Caco-2 (cell line): ENCODE measurements at regions not wholly inside any gene's neighbourhood (a gene's known extent, or its start where the extent isn't known, plus 50 kb on each side); places are given as distances from the start of the nearest gene placed in this dataset.

Source experiments
- BruUV-seq: library from RNA; stranded (reverse); fragments of 400-500 nt; replicated peaks from 2 replicates; lab custom pipeline; 2021; lab: Mats Ljungman, UMichigan
- CTCF ChIA-PET: fragments of 300-600 bp; sonication (Branson Sonifier 250); formaldehyde crosslinking; loops from one replicate; lab custom pipeline; 2022; ENCODE audit warnings: antibody characterized with exemption; lab: Charles Lee
- POLR2A ChIA-PET: fragments of 300-600 bp; sonication (Branson Sonifier 250); formaldehyde crosslinking; loops from one replicate; lab custom pipeline; 2022; ENCODE audit warnings: antibody characterized with exemption; lab: Charles Lee
- DNase-seq, 2 experiments: peaks; one replicate each; pipeline versions ENCODE4 v3.0.0 to v3.0.0-alpha.2; 2020 to 2022
- H3K27me3 ChIP-seq: replicated peaks from 2 replicates; pipeline ENCODE4 v1.6.0; 2011; ENCODE audit warnings: low read length; ENCODE audit not compliant: control insufficient read depth, insufficient read depth
- H3K36me3 ChIP-seq: 2 replicates; pipeline ENCODE4 v1.5.1; 2011; ENCODE audit warnings: low read length; ENCODE audit not compliant: control insufficient read depth, insufficient read depth
- H3K4me1 ChIP-seq: fragments of 250-450 bp; sonication (Bioruptor Pico); 2 replicates; pipeline ENCODE4 v1.5.1; 2020; ENCODE audit warnings: mild to moderate bottlenecking
- H3K4me3 ChIP-seq: 2 replicates; pipeline ENCODE4 v1.5.1; 2011; ENCODE audit warnings: low read depth, mild to moderate bottlenecking, control low read depth, low read length
- H3K9me3 ChIP-seq: fragments of 250-450 bp; sonication (Bioruptor Pico); 2 replicates; pipeline ENCODE4 v1.5.1; 2020; ENCODE audit warnings: mild to moderate bottlenecking, moderate library complexity
- H3K27ac Mint-ChIP-seq: one replicate; pipeline ENCODE4 v1.8.0; 2022; ENCODE audit warnings: mixed read lengths; ENCODE audit not compliant: unreplicated experiment
- H3K27me3 Mint-ChIP-seq: one replicate; pipeline ENCODE4 v1.8.0; 2022; ENCODE audit warnings: mixed read lengths; ENCODE audit not compliant: insufficient read depth, unreplicated experiment
- H3K36me3 Mint-ChIP-seq: one replicate; pipeline ENCODE4 v1.8.0; 2022; ENCODE audit warnings: mild to moderate bottlenecking, mixed read lengths; ENCODE audit not compliant: insufficient read depth, unreplicated experiment
- H3K4me1 Mint-ChIP-seq: one replicate; pipeline ENCODE4 v1.8.0; 2022; ENCODE audit warnings: low read depth, mixed read lengths; ENCODE audit not compliant: unreplicated experiment
- H3K4me3 Mint-ChIP-seq: one replicate; pipeline ENCODE4 v1.8.0; 2022; ENCODE audit warnings: mild to moderate bottlenecking, moderate library complexity, mixed read lengths; ENCODE audit not compliant: unreplicated experiment
- H3K9me3 Mint-ChIP-seq: one replicate; pipeline ENCODE4 v1.8.0; 2022; ENCODE audit warnings: mixed read lengths; ENCODE audit not compliant: unreplicated experiment
- CTCF ChIP-seq, 2 experiments: fragments of 200-600 bp in 1 of 2; IDR thresholded peaks; 1 replicate in 1 of 2; 2 replicates in 1 of 2; pipeline versions ENCODE4 v1.5.1 to v1.8.0; 2011 to 2022; ENCODE audit warnings: antibody characterized with exemption in 1 of 2, control low read depth in 1 of 2, inconsistent platforms in 1 of 2, low read depth in 1 of 2, low read length in 1 of 2, mild to moderate bottlenecking in 1 of 2, moderate library complexity in 1 of 2; ENCODE audit not compliant: insufficient read depth in 1 of 2, severe bottlenecking in 1 of 2, unreplicated experiment in 1 of 2
- intact Hi-C: fragments of 100-400 bp; cut with micrococcal nuclease; formaldehyde crosslinking; loops from one replicate; pipeline ENCODE4 v1.10.0; 2022; ENCODE audit not compliant: unreplicated experiment

- Histone ChIP-seq H3K4me3 (no peak overlapping the region), H3K9me3 (no peaks in the 10 kb centered on the region), H3K4me1 (no peaks in the 10 kb centered on the region), H3K27me3 (no peaks in the 10 kb centered on the region), H3K36me3 (no peaks in the 10 kb centered on the region)
- no peak for DNase-seq
- no peak overlapping the region for H3K27ac Mint-ChIP-seq
- H3K27me3 Mint-ChIP-seq = peaks cover 11% of the 10 kb centered on the region
- BruUV-seq = no TSS peak
- no peak overlapping the region for H3K4me3 Mint-ChIP-seq
- H3K36me3 Mint-ChIP-seq = no peaks in the 10 kb centered on the region
- ChIA-PET CTCF (no interaction called here), POLR2A (no interaction called here)
- TF ChIP-seq CTCF (IDR thresholded peaks at IDR 0.05; ENCODE audit: insufficient read depth in 1 of 2, low read depth in 1 of 2, low read length in 1 of 2, severe bottlenecking in 1 of 2, unreplicated experiment in 1 of 2) = no peak
- intact Hi-C loops = no loop called here
- no peaks in the 10 kb centered on the region for H3K4me1 Mint-ChIP-seq
- no peaks in the 10 kb centered on the region for H3K9me3 Mint-ChIP-seq
These were observed 89.6 kb upstream of the PCDH8 start for GRCh38 chr13:52938065-52938464.

- CTCF ChIA-PET = no interaction called here
- no peaks in the 10 kb centered on the region for H3K9me3 ChIP-seq
- H3K36me3 ChIP-seq = no peaks in the 10 kb centered on the region
- no peak for TF ChIP-seq CTCF (IDR thresholded peaks at IDR 0.05; ENCODE audit: insufficient read depth in 1 of 2, low read depth in 1 of 2, low read length in 1 of 2, severe bottlenecking in 1 of 2, unreplicated experiment in 1 of 2)
- Mint-ChIP-seq H3K4me3 (no peak overlapping the region), H3K27ac (no peak overlapping the region), H3K27me3 (peaks cover 11% of the 10 kb centered on the region), H3K9me3 (no peaks in the 10 kb centered on the region), H3K36me3 (no peaks in the 10 kb centered on the region), H3K4me1 (no peaks in the 10 kb centered on the region)
- intact Hi-C loops = no loop called here
- H3K27me3 ChIP-seq = no peaks in the 10 kb centered on the region
- H3K4me3 ChIP-seq = no peak overlapping the region
- no peak for DNase-seq
- no TSS peak for BruUV-seq
- POLR2A ChIA-PET = no interaction called here
- no peaks in the 10 kb centered on the region for H3K4me1 ChIP-seq
These were observed 88.4 kb upstream of the PCDH8 start for GRCh38 chr13:52936806-52937205.

GRCh38 chr13:52934258-52934657 is 85.8 kb upstream of the PCDH8 start:
- Mint-ChIP-seq H3K27ac (no peak overlapping the region), H3K36me3 (no peaks in the 10 kb centered on the region), H3K9me3 (no peaks in the 10 kb centered on the region), H3K4me3 (no peak overlapping the region), H3K4me1 (no peaks in the 10 kb centered on the region), H3K27me3 (peaks cover 11% of the 10 kb centered on the region)
- Histone ChIP-seq H3K36me3 (no peaks in the 10 kb centered on the region), H3K4me3 (no peak overlapping the region), H3K27me3 (no peaks in the 10 kb centered on the region; the same call in 1 of the 2 replicates), H3K9me3 (no peaks in the 10 kb centered on the region), H3K4me1 (no peaks in the 10 kb centered on the region)
- CTCF ChIA-PET = no interaction called here
- intact Hi-C loops = no loop called here
- DNase-seq = no peak
- BruUV-seq = no TSS peak
- TF ChIP-seq CTCF (IDR thresholded peaks at IDR 0.05; ENCODE audit: insufficient read depth in 1 of 2, low read depth in 1 of 2, low read length in 1 of 2, severe bottlenecking in 1 of 2, unreplicated experiment in 1 of 2) = no peak
- POLR2A ChIA-PET = no interaction called here
